MM.1S (cell line): ENCODE measurements at regions not wholly inside any gene's neighbourhood (a gene's known extent, or its start where the extent isn't known, plus 50 kb on each side); places are given as distances from the start of the nearest gene placed in this dataset.

Source experiments
- CTCF ChIP-seq: fragments of 300-600 bp; sonication (generic); IDR thresholded peaks from 2 replicates; pipeline ENCODE4 v1.5.1; 2016; ENCODE audit warnings: antibody characterized with exemption, low read length, mixed read lengths
- EZH2 ChIP-seq: fragments of 300-600 bp; sonication (generic); optimal IDR thresholded peaks from 2 replicates; pipeline ENCODE3; 2017; ENCODE audit warnings: low read depth, mild to moderate bottlenecking, antibody characterized with exemption, low read length, mixed read lengths
- EZH2phosphoT487 ChIP-seq: fragments of 300-600 bp; sonication (generic); IDR thresholded peaks from 2 replicates; pipeline ENCODE4 v1.6.1; 2018; ENCODE audit warnings: antibody characterized with exemption, low read length

GRCh38 chr3:81154611-81155143 lies 606.8 kb downstream of the GBE1 start:
- TF ChIP-seq EZH2phosphoT487 (no peak), CTCF (no peak), EZH2 (no peak)
